Right lobe of liver (tissue), 6 donors: ENCODE measurements at regions not wholly inside any gene's neighbourhood (a gene's known extent, or its start where the extent isn't known, plus 50 kb on each side); places are given as distances from the start of the nearest gene placed in this dataset.

Experiments
- ATAC-seq, 4 donors: fragments of 200-7000 bp; cut with Tn5 transposase; one replicate each; pipeline ENCODE4 v1.9.1; 2020; ENCODE audit warnings: mild to moderate bottlenecking in 4 of 4, moderate library complexity in 4 of 4
- DNase-seq, 3 donors: peaks; one replicate each; pipeline ENCODE4 v3.0.0-alpha.2; 2020
- H3K27ac ChIP-seq, 3 donors: fragments of 200-600 bp; one replicate each; pipeline ENCODE4 v1.8.0; 2022
- H3K27me3 ChIP-seq, 2 donors: fragments of 200-600 bp; one replicate each; pipeline ENCODE4 v1.8.0; 2022
- H3K36me3 ChIP-seq, 4 donors: fragments of 200-600 bp; sonication (generic) in 1 of 4; one replicate each; pipeline versions ENCODE4 v1.5.1 to v1.8.0; 2017 to 2022; ENCODE audit warnings: control low read depth in 1 of 4
- H3K4me1 ChIP-seq, 4 donors: fragments of 200-600 bp; sonication (generic) in 1 of 4; one replicate each; pipeline versions ENCODE4 v1.5.1 to v1.8.0; 2017 to 2022; ENCODE audit warnings: control low read depth in 1 of 4
- H3K4me3 ChIP-seq, 3 donors: fragments of 200-600 bp; one replicate each; pipeline ENCODE4 v1.8.0; 2022
- H3K9me3 ChIP-seq, 4 donors: fragments of 200-600 bp; sonication (generic) in 1 of 4; one replicate each; pipeline versions ENCODE4 v1.5.1 to v1.8.0; 2017 to 2022; ENCODE audit warnings: control low read depth in 1 of 4
- CTCF ChIP-seq, 4 donors: fragments of 200-600 bp in 3 of 4; fragments of 450-650 bp in 1 of 4; IDR thresholded peaks; one replicate each; pipeline versions ENCODE4 v1.5.1 to v1.8.0; 2016 to 2022; ENCODE audit warnings: antibody characterized with exemption in 4 of 4, mild to moderate bottlenecking in 2 of 4
- POLR2A ChIP-seq: fragments of 450-650 bp; IDR thresholded peaks from one replicate; pipeline ENCODE4 v1.6.1; 2017; ENCODE audit warnings: antibody characterized with exemption, mild to moderate bottlenecking
- WGBS: methylation state at CpG from one replicate; pipeline ENCODE4 v1.1.6; 2018; ENCODE audit warnings: low coverage, low lambda C conversion rate; ENCODE audit not compliant: insufficient coverage; ENCODE audit errors: missing lambda C conversion rate; 5-methylcytosine and 5-hydroxymethylcytosine counted together
- intact Hi-C, 2 donors: fragments of 100-400 bp; cut with DNase I; formaldehyde crosslinking; loops; one replicate each; pipeline versions ENCODE4 v1.11.2 to v1.14.1; 2022
- donor health status: DM: no; HTN: yes; CAD: no.
- donor health status: DM: no; HTN: no; CAD: no.
- donor health status: DM: no; HTN: no; CAD: no.
- donor health status: DM: no; HTN: yes; CAD: no.
- donor health status: DM: no; HTN: yes; CAD: no.

GRCh38 chr2:46847726-46848412 is 67.7 kb downstream of the MCFD2 start:
- peak in 3 of 4 donors; percentile 1 to 8 (median 2) for ATAC-seq
- H3K36me3 ChIP-seq, result no peaks in the 10 kb centered on the region
- H3K9me3 ChIP-seq, result no peaks in the 10 kb centered on the region
- H3K4me1 ChIP-seq, result peaks cover 0 to 36% (median 24%) of the 10 kb centered on the region in 4 donors
- 78% methylated on average over 4 of the region's 5 CpGs for WGBS
- peak in 1 of 3 donors; percentile 16 for DNase-seq
- peak overlapping the region; percentile 35 to 71 (median 60) for H3K27ac ChIP-seq
- TF ChIP-seq CTCF (IDR thresholded peaks at IDR 0.05), result no peak
- no peak for TF ChIP-seq POLR2A
- no peaks in the 10 kb centered on the region for H3K27me3 ChIP-seq
- no peak overlapping the region for H3K4me3 ChIP-seq
- intact Hi-C loops, result no loop called here

GRCh38 chr2:46847185-46847710 is 68.4 kb downstream of the MCFD2 start:
- Histone ChIP-seq H3K27ac (peak overlapping the region; percentile 52 to 74 (median 71)), H3K36me3 (no peaks in the 10 kb centered on the region), H3K4me3 (no peak overlapping the region), H3K9me3 (no peaks in the 10 kb centered on the region), H3K4me1 (peaks cover 0 to 36% (median 24%) of the 10 kb centered on the region in 4 donors), H3K27me3 (no peaks in the 10 kb centered on the region)
- peak; percentile 85 to 94 (median 90) for ATAC-seq
- DNase-seq, result peak; percentile 94 to 96 (median 96)
- intact Hi-C loops, result no loop called here
- no peak for TF ChIP-seq CTCF (IDR thresholded peaks at IDR 0.05)
- no peak for TF ChIP-seq POLR2A
- WGBS, result 21% methylated on average over 8 of the region's 12 CpGs

GRCh38 chr2:46846536-46846935 is 69.1 kb downstream of the MCFD2 start:
- intact Hi-C loops, result no loop called here
- ATAC-seq (peak in 2 of 4 donors; percentile 1 to 13), DNase-seq (no peak)
- H3K4me3 ChIP-seq, result no peak overlapping the region
- 8% methylated on average over 2 of the region's 4 CpGs for whole genome bisulfite sequencing
- TF ChIP-seq CTCF (IDR thresholded peaks at IDR 0.05) (no peak), POLR2A (no peak)
- no peaks in the 10 kb centered on the region for H3K27me3 ChIP-seq
- H3K36me3 ChIP-seq, result no peaks in the 10 kb centered on the region
- H3K27ac ChIP-seq, result peak overlapping the region; percentile 52 to 74 (median 71)
- peaks cover 0 to 36% (median 24%) of the 10 kb centered on the region in 4 donors for H3K4me1 ChIP-seq
- no peaks in the 10 kb centered on the region for H3K9me3 ChIP-seq

- DNase-seq (peak in 2 of 3 donors; percentile 10 to 42), ATAC-seq (peak in 3 of 4 donors; percentile 5 to 23 (median 17))
- Histone ChIP-seq H3K36me3 (no peaks in the 10 kb centered on the region), H3K4me3 (no peak overlapping the region), H3K27me3 (no peaks in the 10 kb centered on the region), H3K4me1 (peaks cover 0 to 36% (median 24%) of the 10 kb centered on the region in 4 donors), H3K9me3 (no peaks in the 10 kb centered on the region), H3K27ac (peak overlapping the region; percentile 52 to 74 (median 71))
- no peak for TF ChIP-seq POLR2A
- no peak for TF ChIP-seq CTCF (IDR thresholded peaks at IDR 0.05)
- intact Hi-C loops, result no loop called here
- WGBS, result 61% methylated on average over 16 of the region's 16 CpGs
These were observed 69.8 kb downstream of the MCFD2 start for GRCh38 chr2:46845542-46846486.
